ENCODE measurements at regions not wholly inside any gene's neighbourhood (a gene's known extent, or its start where the extent isn't known, plus 50 kb on each side); places are given as distances from the start of the nearest gene placed in this dataset.

DNA sequence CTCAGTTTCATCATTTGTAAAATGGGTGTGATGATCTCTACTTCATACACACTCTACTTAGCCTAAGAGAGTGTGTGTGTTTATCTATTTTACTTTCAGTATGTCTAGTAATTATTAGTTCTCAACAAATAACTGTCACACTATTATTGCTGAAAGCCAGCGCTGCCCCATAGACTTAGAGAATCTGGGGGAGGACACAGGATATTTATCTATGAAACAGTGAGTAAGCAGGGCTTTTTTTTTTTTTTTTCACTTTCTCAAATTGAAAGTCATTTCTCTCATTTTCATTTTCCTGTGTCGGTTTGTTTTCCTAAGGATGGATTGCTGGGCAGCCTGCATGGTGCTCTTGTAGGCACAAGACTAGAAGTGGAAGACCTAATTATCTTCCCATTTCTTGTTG is 248.4 kb upstream of the RPS23 start:
- TF ChIP-seq CTCF (IDR thresholded peaks at IDR 0.05): no peak
- no peak for TF ChIP-seq POLR2A (IDR thresholded peaks at IDR 0.05)
- no peak for TF ChIP-seq POLR2AphosphoS5 (IDR thresholded peaks at IDR 0.05)

Measured in transverse colon (tissue), 4 donors.